ENCODE measurements at regions not wholly inside any gene's neighbourhood (a gene's known extent, or its start where the extent isn't known, plus 50 kb on each side); places are given as distances from the start of the nearest gene placed in this dataset.

GRCh38 chr9:96061293-96061987 lies 185.9 kb downstream of the ERCC6L2 start:
- H3K9me3 ChIP-seq (ENCODE audit: control insufficient read depth, insufficient read depth, low read length): no peaks in the 10 kb centered on the region
- H3K79me2 ChIP-seq (ENCODE audit: control insufficient read depth, low read length): no peaks in the 10 kb centered on the region
- H3K27ac ChIP-seq (ENCODE audit: low read depth, low read length): no peak overlapping the region
- no peaks in the 10 kb centered on the region for H3F3A ChIP-seq (ENCODE audit: control insufficient read depth, insufficient read depth)
- H4K20me1 ChIP-seq (ENCODE audit: control insufficient read depth, insufficient read depth, low read depth, low read length): no peaks in the 10 kb centered on the region
- no peaks in the 10 kb centered on the region for H3K9me2 ChIP-seq (replicated peaks; ENCODE audit: control insufficient read depth, low read length)
- H3K27me3 ChIP-seq (ENCODE audit: control insufficient read depth, low read length): peaks cover 4% of the 10 kb centered on the region; the same call in 1 of the 2 replicates
- H3K4me3 ChIP-seq (ENCODE audit: low read length): no peak overlapping the region
- no peak for TF ChIP-seq EZH2phosphoT487 (IDR thresholded peaks at IDR 0.05; ENCODE audit: borderline replicate concordance, low read length)
- TF ChIP-seq CTCF (IDR thresholded peaks at IDR 0.05; ENCODE audit: low read depth, low read length, poor library complexity, severe bottlenecking): peak; percentile 35
- H3K36me3 ChIP-seq (ENCODE audit: control insufficient read depth, low read length): no peaks in the 10 kb centered on the region
- H3K4me2 ChIP-seq (ENCODE audit: low read length): no peak overlapping the region
- H3K4me1 ChIP-seq (ENCODE audit: control insufficient read depth, low read length): no peaks in the 10 kb centered on the region

- no peaks in the 10 kb centered on the region for H3F3A ChIP-seq (ENCODE audit: control insufficient read depth, insufficient read depth)
- H3K4me3 ChIP-seq (ENCODE audit: low read length): no peak overlapping the region
- no peaks in the 10 kb centered on the region for H3K36me3 ChIP-seq (ENCODE audit: control insufficient read depth, low read length)
- no peaks in the 10 kb centered on the region for H3K9me3 ChIP-seq (ENCODE audit: control insufficient read depth, insufficient read depth, low read length)
- no peak overlapping the region for H3K27ac ChIP-seq (ENCODE audit: low read depth, low read length)
- peaks cover 4% of the 10 kb centered on the region; the same call in 1 of the 2 replicates for H3K27me3 ChIP-seq (ENCODE audit: control insufficient read depth, low read length)
- H3K79me2 ChIP-seq (ENCODE audit: control insufficient read depth, low read length): no peaks in the 10 kb centered on the region
- H3K4me1 ChIP-seq (ENCODE audit: control insufficient read depth, low read length): no peaks in the 10 kb centered on the region
- no peak overlapping the region for H3K4me2 ChIP-seq (ENCODE audit: low read length)
- no peaks in the 10 kb centered on the region for H3K9me2 ChIP-seq (replicated peaks; ENCODE audit: control insufficient read depth, low read length)
- no peaks in the 10 kb centered on the region for H4K20me1 ChIP-seq (ENCODE audit: control insufficient read depth, insufficient read depth, low read depth, low read length)
- no peak for TF ChIP-seq CTCF (IDR thresholded peaks at IDR 0.05; ENCODE audit: low read depth, low read length, poor library complexity, severe bottlenecking)
- TF ChIP-seq EZH2phosphoT487 (IDR thresholded peaks at IDR 0.05; ENCODE audit: borderline replicate concordance, low read length): no peak
These were observed 182.7 kb downstream of the ERCC6L2 start for GRCh38 chr9:96058218-96058617.

- TF ChIP-seq EZH2phosphoT487 (IDR thresholded peaks at IDR 0.05; ENCODE audit: borderline replicate concordance, low read length) (no peak), CTCF (IDR thresholded peaks at IDR 0.05; ENCODE audit: low read depth, low read length, poor library complexity, severe bottlenecking) (no peak)
- no peaks in the 10 kb centered on the region for H3K36me3 ChIP-seq (ENCODE audit: control insufficient read depth, low read length)
- H3K9me3 ChIP-seq (ENCODE audit: control insufficient read depth, insufficient read depth, low read length): no peaks in the 10 kb centered on the region
- no peaks in the 10 kb centered on the region for H4K20me1 ChIP-seq (ENCODE audit: control insufficient read depth, insufficient read depth, low read depth, low read length)
- H3K27me3 ChIP-seq (ENCODE audit: control insufficient read depth, low read length): peaks cover 4% of the 10 kb centered on the region; the same call in 1 of the 2 replicates
- no peaks in the 10 kb centered on the region for H3F3A ChIP-seq (ENCODE audit: control insufficient read depth, insufficient read depth)
- H3K9me2 ChIP-seq (replicated peaks; ENCODE audit: control insufficient read depth, low read length): no peaks in the 10 kb centered on the region
- H3K4me2 ChIP-seq (ENCODE audit: low read length): no peak overlapping the region
- H3K4me3 ChIP-seq (ENCODE audit: low read length): no peak overlapping the region
- no peaks in the 10 kb centered on the region for H3K79me2 ChIP-seq (ENCODE audit: control insufficient read depth, low read length)
- no peaks in the 10 kb centered on the region for H3K4me1 ChIP-seq (ENCODE audit: control insufficient read depth, low read length)
- no peak overlapping the region for H3K27ac ChIP-seq (ENCODE audit: low read depth, low read length)
These were observed 181.7 kb downstream of the ERCC6L2 start for GRCh38 chr9:96057155-96057554.

Data from DOHH2 (cell line).